Muscle of leg (tissue), 3 donors: ENCODE measurements at regions not wholly inside any gene's neighbourhood (a gene's known extent, or its start where the extent isn't known, plus 50 kb on each side); places are given as distances from the start of the nearest gene placed in this dataset.
"Not testable (repeated sequence)": the region's sequence is repeated elsewhere in the genome, so short reads cannot be mapped to it uniquely, and the experiment has no call there.

Experiments
- DNase-seq: peaks from one replicate; pipeline ENCODE4 v3.0.0; 2013
- H3K27ac ChIP-seq: one replicate; pipeline ENCODE4 v1.5.1; 2013; ENCODE audit warnings: mild to moderate bottlenecking, low read length, control low read depth
- H3K27me3 ChIP-seq: one replicate; pipeline ENCODE4 v1.6.1; 2013; ENCODE audit warnings: low read length; ENCODE audit not compliant: control insufficient read depth, insufficient read depth
- H3K36me3 ChIP-seq: one replicate; pipeline ENCODE4 v1.6.1; 2013; ENCODE audit warnings: low read length; ENCODE audit not compliant: control insufficient read depth, insufficient read depth
- H3K4me1 ChIP-seq: one replicate; pipeline ENCODE4 v1.6.1; 2013; ENCODE audit warnings: low read length; ENCODE audit not compliant: control insufficient read depth, insufficient read depth
- H3K4me3 ChIP-seq: one replicate; pipeline ENCODE4 v1.5.1; 2013; ENCODE audit warnings: low read length, control low read depth
- H3K9me3 ChIP-seq: replicated peaks from 2 replicates; pipeline ENCODE4 v1.6.1; 2013; ENCODE audit warnings: low read depth, low read length; ENCODE audit not compliant: control insufficient read depth
- WGBS: methylation state at CpG from one replicate; pipeline ENCODE4 v1.1.5; 2013; ENCODE audit warnings: missing lambda C conversion rate; ENCODE audit not compliant: insufficient coverage; 5-methylcytosine and 5-hydroxymethylcytosine counted together

DNA sequence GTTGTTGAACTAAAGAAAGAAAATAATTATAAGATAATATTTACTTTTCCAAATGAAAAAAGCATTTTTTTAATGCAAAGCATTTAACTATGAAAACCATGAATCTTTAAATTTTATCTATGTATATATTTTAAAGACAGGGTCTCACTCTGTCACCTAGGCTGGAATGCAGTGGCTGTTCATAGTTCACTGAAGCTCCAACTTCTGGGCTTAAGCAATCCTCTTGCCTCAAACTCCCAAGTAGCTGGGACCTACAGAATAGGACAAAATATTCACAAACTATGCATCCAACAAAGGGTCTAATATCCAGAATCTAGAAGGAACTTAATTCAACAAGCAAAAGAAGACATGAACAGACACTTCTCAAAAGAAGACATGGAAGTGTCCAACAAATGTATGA, 55.9 kb upstream of the ALB start:
- Histone ChIP-seq H3K27me3 (no peaks in the 10 kb centered on the region), H3K9me3 (no peaks in the 10 kb centered on the region), H3K4me1 (no peaks in the 10 kb centered on the region), H3K36me3 (no peaks in the 10 kb centered on the region), H3K27ac (no peak overlapping the region), H3K4me3 (no peak overlapping the region)
- DNase-seq: no peak

DNA sequence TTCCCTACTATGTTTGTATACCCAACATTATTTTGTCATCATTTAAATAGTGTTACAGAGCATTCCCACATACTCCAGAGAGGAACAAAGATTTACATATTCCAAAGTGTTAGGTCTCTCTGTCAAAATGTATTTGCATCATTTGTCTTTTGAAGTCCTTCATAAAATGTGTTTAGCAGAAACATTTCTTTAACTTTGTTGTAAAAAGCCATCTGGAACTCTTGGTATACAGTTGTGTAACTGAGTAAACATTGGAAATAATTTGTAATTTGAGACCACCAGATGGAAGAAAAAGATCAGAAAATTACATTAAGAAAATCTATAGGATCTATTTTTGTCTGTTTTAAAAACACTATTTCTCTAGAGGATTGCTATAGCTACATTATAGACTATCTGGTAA, 56.6 kb upstream of the ALB start:
- DNase-seq: no peak
- Histone ChIP-seq H3K27me3 (no peaks in the 10 kb centered on the region), H3K4me1 (no peaks in the 10 kb centered on the region), H3K36me3 (no peaks in the 10 kb centered on the region), H3K4me3 (no peak overlapping the region), H3K27ac (no peak overlapping the region), H3K9me3 (no peaks in the 10 kb centered on the region)

DNA sequence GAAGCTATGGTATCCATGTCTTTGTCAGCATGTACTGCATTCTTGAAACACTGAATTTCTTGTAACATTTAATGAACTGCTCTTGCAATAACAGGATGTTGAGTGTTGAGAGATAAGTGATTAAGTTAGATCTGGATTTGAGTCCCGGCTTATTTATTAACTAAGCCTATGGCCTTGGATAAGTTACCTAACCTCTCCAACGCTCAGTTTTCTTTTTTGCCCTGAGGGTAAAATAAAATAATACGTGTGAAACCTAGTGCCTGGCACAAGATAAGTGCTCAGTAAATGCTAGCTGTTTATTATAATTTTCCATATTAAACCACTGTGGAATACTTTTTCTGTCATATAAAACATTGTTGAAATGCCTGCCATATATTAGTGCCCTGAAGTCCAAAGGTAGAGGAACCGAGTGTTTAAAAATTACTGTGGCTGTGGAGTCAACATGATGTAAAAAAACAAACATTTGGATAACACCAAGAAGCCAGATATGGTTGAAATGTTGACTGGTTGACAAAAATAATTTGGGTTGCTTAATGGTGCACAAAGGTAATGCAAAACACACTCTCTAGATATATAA, 58.6 kb upstream of the ALB start:
- no peak overlapping the region for H3K4me3 ChIP-seq
- DNase-seq: no peak
- H3K27me3 ChIP-seq: no peaks in the 10 kb centered on the region
- no peaks in the 10 kb centered on the region for H3K4me1 ChIP-seq
- no peaks in the 10 kb centered on the region for H3K36me3 ChIP-seq
- H3K27ac ChIP-seq: no peak overlapping the region
- no peaks in the 10 kb centered on the region for H3K9me3 ChIP-seq
- WGBS: no CpG with 5 or more reads among the region's 4 CpGs

- Histone ChIP-seq H3K27me3 (no peaks in the 10 kb centered on the region), H3K4me3 (no peak overlapping the region), H3K9me3 (no peaks in the 10 kb centered on the region), H3K36me3 (no peaks in the 10 kb centered on the region), H3K4me1 (no peaks in the 10 kb centered on the region), H3K27ac (no peak overlapping the region)
- no peak for DNase-seq
- no CpG with 5 or more reads among the region's 1 CpG for WGBS
Measured at GRCh38 chr4:73344106-73344505, 60.0 kb upstream of the ALB start.

DNA sequence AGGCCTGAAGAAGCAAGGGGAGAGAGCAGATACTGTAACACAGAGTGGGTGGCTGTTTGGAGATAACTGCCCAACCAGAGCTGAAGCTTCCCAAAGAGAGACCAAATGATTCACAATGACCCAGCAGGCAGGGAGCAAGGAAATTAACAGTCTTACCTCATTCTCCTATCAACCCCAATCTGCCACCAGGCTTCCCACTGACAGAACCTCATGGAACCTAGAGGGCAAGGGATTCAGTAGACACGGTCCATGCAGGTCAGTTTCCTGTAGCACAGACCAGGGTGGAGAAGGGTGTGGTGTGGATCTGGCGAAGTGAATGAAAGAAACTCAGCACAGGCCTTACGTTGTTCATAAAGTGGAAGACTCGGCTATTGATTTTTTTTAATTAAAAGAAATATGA, 60.7 kb upstream of the ALB start:
- Histone ChIP-seq H3K9me3 (no peaks in the 10 kb centered on the region), H3K36me3 (no peaks in the 10 kb centered on the region), H3K4me1 (no peaks in the 10 kb centered on the region), H3K27me3 (no peaks in the 10 kb centered on the region), H3K27ac (no peak overlapping the region), H3K4me3 (no peak overlapping the region)
- no CpG with 5 or more reads among the region's 4 CpGs for WGBS
- no peak for DNase-seq

DNA sequence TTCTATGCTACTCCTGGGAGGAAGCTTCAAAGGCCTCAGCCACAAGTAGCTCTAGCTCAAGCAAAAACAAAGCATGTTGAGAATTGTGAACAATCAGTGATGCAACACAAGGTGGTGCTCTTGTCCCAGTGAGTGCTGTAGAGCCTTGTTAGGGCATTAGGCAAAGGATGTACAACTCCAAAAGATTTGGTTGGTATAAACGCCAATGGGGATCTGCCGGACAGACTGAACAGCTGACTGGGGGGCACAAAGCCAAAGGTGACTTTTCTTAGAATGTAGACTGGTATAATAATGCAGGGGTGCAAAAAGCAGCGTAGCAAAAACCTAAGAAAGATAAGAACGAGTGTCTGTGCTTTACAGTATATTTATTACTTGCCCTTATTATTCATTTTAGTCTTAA, 62.6 kb upstream of the ALB start:
- 0% methylated on average over 1 of the region's 4 CpGs for WGBS

DNA sequence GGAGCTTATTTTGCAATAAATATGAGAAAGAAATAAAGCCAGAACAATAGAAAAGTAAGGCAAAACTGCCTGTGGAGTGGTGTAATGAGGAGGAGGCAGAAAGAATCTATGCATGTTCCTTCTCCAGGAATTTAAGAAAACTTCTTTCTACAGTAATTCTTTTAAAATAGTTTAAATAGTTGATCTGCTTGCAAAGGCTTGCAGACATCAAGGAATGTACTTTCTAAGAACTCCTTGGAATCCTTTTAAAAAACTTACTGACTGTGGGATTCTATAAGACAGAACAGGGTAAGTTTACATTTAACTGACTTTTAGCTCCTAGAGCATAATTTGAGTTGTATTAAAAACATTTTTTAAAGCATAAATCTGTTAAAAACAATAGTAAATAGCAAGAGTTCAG, 63.2 kb upstream of the ALB start:
- Histone ChIP-seq H3K4me3 (no peak overlapping the region), H3K9me3 (no peaks in the 10 kb centered on the region), H3K27ac (no peak overlapping the region), H3K36me3 (no peaks in the 10 kb centered on the region), H3K4me1 (no peaks in the 10 kb centered on the region), H3K27me3 (no peaks in the 10 kb centered on the region)
- no peak for DNase-seq

More for the DNA sequence above, 62.6 kb upstream of the ALB start:
- Histone ChIP-seq H3K27ac (no peak overlapping the region), H3K4me1 (no peaks in the 10 kb centered on the region), H3K36me3 (no peaks in the 10 kb centered on the region), H3K27me3 (no peaks in the 10 kb centered on the region), H3K4me3 (no peak overlapping the region), H3K9me3 (no peaks in the 10 kb centered on the region)
- DNase-seq: peak; percentile 37

- H3K36me3 ChIP-seq: no peaks in the 10 kb centered on the region
- DNase-seq: no peak
- 89% methylated on average over 3 of the region's 3 CpGs for WGBS
- no peaks in the 10 kb centered on the region for H3K4me1 ChIP-seq
- no peaks in the 10 kb centered on the region for H3K27me3 ChIP-seq
- no peak overlapping the region for H3K27ac ChIP-seq
- H3K9me3 ChIP-seq: no peaks in the 10 kb centered on the region
- H3K4me3 ChIP-seq: no peak overlapping the region
Measured at GRCh38 chr4:73335679-73336078, 68.4 kb upstream of the ALB start.

DNA sequence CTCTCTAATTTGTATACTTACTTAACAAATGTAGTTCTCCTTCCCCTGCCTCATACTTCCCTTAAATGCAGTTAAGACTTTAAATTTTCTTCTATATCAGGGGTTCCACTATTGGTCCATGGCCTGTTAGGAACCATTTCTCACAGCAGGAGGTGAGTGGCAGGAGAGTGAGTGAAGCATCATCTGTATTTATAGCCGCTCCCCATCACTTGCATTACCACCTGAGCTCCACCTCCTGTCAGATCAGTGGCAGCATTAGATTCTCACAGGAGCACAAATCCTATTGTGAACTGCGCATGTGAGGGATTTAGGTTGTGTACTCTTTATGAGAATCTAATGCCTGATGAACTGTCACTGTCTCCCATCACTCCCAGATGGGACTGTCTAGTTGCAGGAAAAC, 72.1 kb upstream of the ALB start:
- WGBS: no CpG with 5 or more reads among the region's 2 CpGs
- not testable (repeated sequence) for DNase-seq, H3K4me3 ChIP-seq

DNA sequence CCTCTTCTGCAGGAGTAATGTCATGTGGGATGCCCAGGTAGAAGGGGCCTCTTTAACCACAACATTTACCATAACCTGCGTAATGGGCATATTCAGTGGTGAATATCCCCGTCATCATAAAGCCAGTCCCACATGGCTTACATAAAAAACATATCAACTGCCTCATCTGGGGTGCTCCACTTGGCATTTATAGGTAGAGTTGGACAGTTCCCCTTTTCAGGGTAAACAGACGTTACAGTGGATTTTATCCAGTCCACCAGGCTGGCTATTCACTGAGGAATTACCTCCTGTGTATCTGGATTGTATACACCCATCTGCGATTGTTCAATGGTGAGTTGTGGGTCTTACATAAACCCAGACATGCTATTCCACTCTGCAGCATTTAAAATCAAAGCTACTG, 70.7 kb upstream of the ANKRD17 start:
- no peaks in the 10 kb centered on the region for H3K27me3 ChIP-seq
- H3K27ac ChIP-seq: no peak overlapping the region
- H3K4me3 ChIP-seq: no peak overlapping the region
- H3K9me3 ChIP-seq: peaks cover 5% of the 10 kb centered on the region
- H3K4me1 ChIP-seq: no peaks in the 10 kb centered on the region
- no peaks in the 10 kb centered on the region for H3K36me3 ChIP-seq
- no peak for DNase-seq
- WGBS: no CpG with 5 or more reads among the region's 4 CpGs

More for the DNA sequence above, 72.1 kb upstream of the ALB start:
- H3K36me3 ChIP-seq, H3K27ac ChIP-seq, H3K27me3 ChIP-seq, H3K9me3 ChIP-seq, H3K4me1 ChIP-seq: not testable (repeated sequence)

GRCh38 chr4:73325776-73326175, 67.2 kb upstream of the ANKRD17 start:
- H3K27ac ChIP-seq, H3K9me3 ChIP-seq, H3K4me1 ChIP-seq, H3K27me3 ChIP-seq, H3K4me3 ChIP-seq, H3K36me3 ChIP-seq, DNase-seq: not testable (repeated sequence)
- 84% methylated on average over 3 of the region's 5 CpGs for WGBS
